Upper lobe of left lung (tissue), 4 donors: ENCODE measurements at regions not wholly inside any gene's neighbourhood (a gene's known extent, or its start where the extent isn't known, plus 50 kb on each side); places are given as distances from the start of the nearest gene placed in this dataset.

Experiments used
- POLR2AphosphoS5 ChIP-seq, 2 donors: sonication (generic); formaldehyde crosslinking; IDR thresholded peaks; one replicate each; pipeline ENCODE4 v1.5.1; 2017; ENCODE audit warnings: antibody characterized with exemption in 2 of 2
- TF ChIP-seq, protein P1 (sequence below), 6 experiments: fragments of 450-650 bp in 4 of 6; fragments of 200-600 bp in 2 of 6; sonication (generic) in 2 of 6; IDR thresholded peaks; one replicate each; pipeline ENCODE4 v1.5.1; 2016 to 2019; ENCODE audit warnings: antibody characterized with exemption in 6 of 6

DNA sequence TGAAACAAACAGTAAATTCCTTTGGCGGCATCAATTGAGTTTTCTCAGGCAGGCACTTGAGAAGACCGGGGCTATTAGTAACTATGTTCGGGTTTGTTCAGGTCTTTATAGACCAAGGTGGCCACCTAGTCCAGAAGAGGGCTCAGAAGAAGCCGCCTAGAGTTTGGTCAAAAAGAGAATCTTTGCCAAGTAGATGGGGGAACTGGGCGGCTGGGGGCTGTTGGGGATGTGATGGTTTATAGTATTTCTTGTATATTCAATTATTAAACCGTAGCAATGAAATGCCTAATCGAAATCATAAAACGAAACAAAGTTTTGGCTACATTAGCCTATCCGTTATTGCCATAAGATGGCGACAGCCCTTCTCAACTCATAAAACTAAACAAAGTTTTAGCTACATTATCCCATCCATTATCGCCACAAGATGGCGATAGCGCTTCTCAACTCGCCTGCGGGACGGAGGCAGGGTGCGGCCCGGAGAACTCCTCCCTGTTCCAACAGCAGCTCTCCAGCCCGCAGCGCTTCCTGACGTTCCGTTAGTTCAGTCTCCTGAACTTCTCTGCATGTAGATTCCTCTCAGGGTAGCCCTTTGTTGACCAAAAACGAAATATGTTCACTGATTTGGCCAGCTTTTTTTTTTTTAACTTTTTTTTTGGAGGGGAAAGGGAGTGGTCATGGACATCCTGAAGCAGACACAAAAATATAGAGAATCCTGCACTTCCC, 120.5 kb upstream of the PRSS16 start:
- TF ChIP-seq, protein P1, sequence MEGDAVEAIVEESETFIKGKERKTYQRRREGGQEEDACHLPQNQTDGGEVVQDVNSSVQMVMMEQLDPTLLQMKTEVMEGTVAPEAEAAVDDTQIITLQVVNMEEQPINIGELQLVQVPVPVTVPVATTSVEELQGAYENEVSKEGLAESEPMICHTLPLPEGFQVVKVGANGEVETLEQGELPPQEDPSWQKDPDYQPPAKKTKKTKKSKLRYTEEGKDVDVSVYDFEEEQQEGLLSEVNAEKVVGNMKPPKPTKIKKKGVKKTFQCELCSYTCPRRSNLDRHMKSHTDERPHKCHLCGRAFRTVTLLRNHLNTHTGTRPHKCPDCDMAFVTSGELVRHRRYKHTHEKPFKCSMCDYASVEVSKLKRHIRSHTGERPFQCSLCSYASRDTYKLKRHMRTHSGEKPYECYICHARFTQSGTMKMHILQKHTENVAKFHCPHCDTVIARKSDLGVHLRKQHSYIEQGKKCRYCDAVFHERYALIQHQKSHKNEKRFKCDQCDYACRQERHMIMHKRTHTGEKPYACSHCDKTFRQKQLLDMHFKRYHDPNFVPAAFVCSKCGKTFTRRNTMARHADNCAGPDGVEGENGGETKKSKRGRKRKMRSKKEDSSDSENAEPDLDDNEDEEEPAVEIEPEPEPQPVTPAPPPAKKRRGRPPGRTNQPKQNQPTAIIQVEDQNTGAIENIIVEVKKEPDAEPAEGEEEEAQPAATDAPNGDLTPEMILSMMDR (IDR thresholded peaks at IDR 0.05), result peak; percentile 55 to 88 (median 78)
- TF ChIP-seq POLR2AphosphoS5 (IDR thresholded peaks at IDR 0.05), result peak; percentile 15 to 64
